ENCODE measurements at regions not wholly inside any gene's neighbourhood (a gene's known extent, or its start where the extent isn't known, plus 50 kb on each side); places are given as distances from the start of the nearest gene placed in this dataset.

DNA sequence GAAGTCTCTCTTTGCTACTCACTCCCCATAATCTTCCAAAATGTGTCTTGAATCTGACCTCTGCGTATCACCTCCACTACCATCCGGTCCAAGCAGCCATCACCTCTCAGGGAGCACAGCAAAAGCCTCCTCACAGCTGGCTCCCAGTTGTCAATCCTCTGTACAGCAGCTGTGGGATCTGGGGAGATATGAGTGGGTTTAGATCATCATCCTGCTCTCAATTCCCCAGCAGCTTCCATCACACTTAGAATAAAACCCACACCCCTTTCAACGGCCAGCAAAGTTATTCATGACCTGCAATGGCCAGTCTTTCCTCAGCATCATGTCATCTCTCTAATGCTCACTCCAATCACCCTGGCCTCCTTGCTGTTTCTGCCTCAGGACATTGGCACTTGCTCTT, 261.6 kb downstream of the PAX3 start:
- TF ChIP-seq POLR2AphosphoS5 (IDR thresholded peaks at IDR 0.05; ENCODE audit: low read depth), result no peak
- TF ChIP-seq, protein P1, sequence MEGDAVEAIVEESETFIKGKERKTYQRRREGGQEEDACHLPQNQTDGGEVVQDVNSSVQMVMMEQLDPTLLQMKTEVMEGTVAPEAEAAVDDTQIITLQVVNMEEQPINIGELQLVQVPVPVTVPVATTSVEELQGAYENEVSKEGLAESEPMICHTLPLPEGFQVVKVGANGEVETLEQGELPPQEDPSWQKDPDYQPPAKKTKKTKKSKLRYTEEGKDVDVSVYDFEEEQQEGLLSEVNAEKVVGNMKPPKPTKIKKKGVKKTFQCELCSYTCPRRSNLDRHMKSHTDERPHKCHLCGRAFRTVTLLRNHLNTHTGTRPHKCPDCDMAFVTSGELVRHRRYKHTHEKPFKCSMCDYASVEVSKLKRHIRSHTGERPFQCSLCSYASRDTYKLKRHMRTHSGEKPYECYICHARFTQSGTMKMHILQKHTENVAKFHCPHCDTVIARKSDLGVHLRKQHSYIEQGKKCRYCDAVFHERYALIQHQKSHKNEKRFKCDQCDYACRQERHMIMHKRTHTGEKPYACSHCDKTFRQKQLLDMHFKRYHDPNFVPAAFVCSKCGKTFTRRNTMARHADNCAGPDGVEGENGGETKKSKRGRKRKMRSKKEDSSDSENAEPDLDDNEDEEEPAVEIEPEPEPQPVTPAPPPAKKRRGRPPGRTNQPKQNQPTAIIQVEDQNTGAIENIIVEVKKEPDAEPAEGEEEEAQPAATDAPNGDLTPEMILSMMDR (conservative IDR thresholded peaks at IDR 0.05; ENCODE audit: low read depth in 2 of 2), result no peak
- no peak for TF ChIP-seq EZH2phosphoT487 (IDR thresholded peaks at IDR 0.05; ENCODE audit: unreplicated experiment)
- TF ChIP-seq, protein P2, sequence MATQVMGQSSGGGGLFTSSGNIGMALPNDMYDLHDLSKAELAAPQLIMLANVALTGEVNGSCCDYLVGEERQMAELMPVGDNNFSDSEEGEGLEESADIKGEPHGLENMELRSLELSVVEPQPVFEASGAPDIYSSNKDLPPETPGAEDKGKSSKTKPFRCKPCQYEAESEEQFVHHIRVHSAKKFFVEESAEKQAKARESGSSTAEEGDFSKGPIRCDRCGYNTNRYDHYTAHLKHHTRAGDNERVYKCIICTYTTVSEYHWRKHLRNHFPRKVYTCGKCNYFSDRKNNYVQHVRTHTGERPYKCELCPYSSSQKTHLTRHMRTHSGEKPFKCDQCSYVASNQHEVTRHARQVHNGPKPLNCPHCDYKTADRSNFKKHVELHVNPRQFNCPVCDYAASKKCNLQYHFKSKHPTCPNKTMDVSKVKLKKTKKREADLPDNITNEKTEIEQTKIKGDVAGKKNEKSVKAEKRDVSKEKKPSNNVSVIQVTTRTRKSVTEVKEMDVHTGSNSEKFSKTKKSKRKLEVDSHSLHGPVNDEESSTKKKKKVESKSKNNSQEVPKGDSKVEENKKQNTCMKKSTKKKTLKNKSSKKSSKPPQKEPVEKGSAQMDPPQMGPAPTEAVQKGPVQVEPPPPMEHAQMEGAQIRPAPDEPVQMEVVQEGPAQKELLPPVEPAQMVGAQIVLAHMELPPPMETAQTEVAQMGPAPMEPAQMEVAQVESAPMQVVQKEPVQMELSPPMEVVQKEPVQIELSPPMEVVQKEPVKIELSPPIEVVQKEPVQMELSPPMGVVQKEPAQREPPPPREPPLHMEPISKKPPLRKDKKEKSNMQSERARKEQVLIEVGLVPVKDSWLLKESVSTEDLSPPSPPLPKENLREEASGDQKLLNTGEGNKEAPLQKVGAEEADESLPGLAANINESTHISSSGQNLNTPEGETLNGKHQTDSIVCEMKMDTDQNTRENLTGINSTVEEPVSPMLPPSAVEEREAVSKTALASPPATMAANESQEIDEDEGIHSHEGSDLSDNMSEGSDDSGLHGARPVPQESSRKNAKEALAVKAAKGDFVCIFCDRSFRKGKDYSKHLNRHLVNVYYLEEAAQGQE (IDR thresholded peaks at IDR 0.05; ENCODE audit: unreplicated experiment), result no peak
- TF ChIP-seq EZH2 (IDR thresholded peaks at IDR 0.05; ENCODE audit: low read depth, unreplicated experiment), result no peak
- TF ChIP-seq CREB1 (CRISPR knock-in tag; IDR thresholded peaks at IDR 0.05; ENCODE audit: low read depth), result no peak
- no peak for TF ChIP-seq ZNF114 (CRISPR knock-in tag; IDR thresholded peaks at IDR 0.05)
- no peak for TF ChIP-seq JUNB (IDR thresholded peaks at IDR 0.05; ENCODE audit: unreplicated experiment)
